ENCODE measurements at regions not wholly inside any gene's neighbourhood (a gene's known extent, or its start where the extent isn't known, plus 50 kb on each side); places are given as distances from the start of the nearest gene placed in this dataset.

DNA sequence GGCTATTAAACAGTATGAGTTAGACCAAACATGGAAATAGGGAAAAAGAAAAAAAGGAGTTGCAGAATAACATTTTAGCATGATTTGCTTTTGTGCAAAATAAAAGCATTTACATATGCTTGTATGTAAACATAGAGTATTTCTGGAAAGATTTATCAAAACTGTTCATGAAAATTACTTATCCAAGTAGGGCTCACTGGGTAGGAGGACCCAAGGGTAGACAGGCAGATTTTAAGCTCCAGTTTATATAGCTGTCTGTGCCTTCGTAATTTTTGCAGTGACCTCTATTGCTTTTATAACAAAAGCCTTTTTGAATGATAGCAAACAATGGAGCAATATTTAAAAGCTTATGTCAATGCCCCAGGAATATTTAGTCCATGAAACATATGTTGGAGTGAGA lies 228.8 kb upstream of the IRF2BP2 start:
- H3K36me3 ChIP-seq (ENCODE audit: control insufficient read depth, insufficient read depth, low read length): no peaks in the 10 kb centered on the region
- no peak for TF ChIP-seq CTCF (IDR thresholded peaks at IDR 0.05; ENCODE audit: insufficient read depth, low read depth, low read length)
- no peak overlapping the region for H3K4me3 ChIP-seq (ENCODE audit: low read depth, low read length)
- DNase-seq (ENCODE audit: low read depth): no peak
- no peaks in the 10 kb centered on the region for H3K27me3 ChIP-seq (ENCODE audit: control insufficient read depth, insufficient read depth, low read length)
- CTCF ChIA-PET: interaction anchor here (1.5 kb wide), 1 partner anchor 12 kb away, joined by 5 read pairs; no protein-coding TSS in a partner anchor
- POLR2A ChIA-PET: no interaction called here

GRCh38 chr1:234838182-234838581 lies 228.2 kb upstream of the IRF2BP2 start:
- Histone ChIP-seq H3K27me3 (ENCODE audit: control insufficient read depth, insufficient read depth, low read length) (no peaks in the 10 kb centered on the region), H3K36me3 (ENCODE audit: control insufficient read depth, insufficient read depth, low read length) (no peaks in the 10 kb centered on the region), H3K4me3 (ENCODE audit: low read depth, low read length) (no peak overlapping the region)
- DNase-seq (ENCODE audit: low read depth): no peak
- TF ChIP-seq CTCF (IDR thresholded peaks at IDR 0.05; ENCODE audit: insufficient read depth, low read depth, low read length): no peak
- POLR2A ChIA-PET: no interaction called here
- CTCF ChIA-PET: interaction anchor here (1.5 kb wide), 1 partner anchor 11 kb away, joined by 5 read pairs; no protein-coding TSS in a partner anchor

DNA sequence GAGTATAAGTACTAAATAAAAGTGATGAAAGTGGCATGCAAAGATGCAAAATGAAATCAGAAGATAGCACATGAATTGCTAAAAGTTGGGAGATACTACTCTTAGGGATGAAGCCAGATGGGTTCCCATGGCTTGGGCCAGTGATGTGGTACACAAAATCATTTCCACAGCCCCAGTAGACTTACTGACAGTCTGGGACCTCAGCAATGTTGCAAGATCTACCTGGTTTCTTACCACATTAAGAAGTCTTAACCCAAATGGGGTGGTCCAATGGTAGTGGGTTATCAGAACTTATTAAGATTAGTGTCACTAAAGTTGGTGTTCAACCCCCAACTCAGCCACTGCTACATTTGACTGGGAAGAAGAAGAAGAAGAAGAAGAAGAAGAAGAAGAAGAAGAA lies 227.7 kb upstream of the IRF2BP2 start:
- ChIA-PET CTCF (no interaction called here), POLR2A (no interaction called here)
- H3K27me3 ChIP-seq (ENCODE audit: control insufficient read depth, insufficient read depth, low read length): no peaks in the 10 kb centered on the region
- DNase-seq (ENCODE audit: low read depth): no peak
- no peak overlapping the region for H3K4me3 ChIP-seq (ENCODE audit: low read depth, low read length)
- no peaks in the 10 kb centered on the region for H3K36me3 ChIP-seq (ENCODE audit: control insufficient read depth, insufficient read depth, low read length)
- TF ChIP-seq CTCF (IDR thresholded peaks at IDR 0.05; ENCODE audit: insufficient read depth, low read depth, low read length): no peak

DNA sequence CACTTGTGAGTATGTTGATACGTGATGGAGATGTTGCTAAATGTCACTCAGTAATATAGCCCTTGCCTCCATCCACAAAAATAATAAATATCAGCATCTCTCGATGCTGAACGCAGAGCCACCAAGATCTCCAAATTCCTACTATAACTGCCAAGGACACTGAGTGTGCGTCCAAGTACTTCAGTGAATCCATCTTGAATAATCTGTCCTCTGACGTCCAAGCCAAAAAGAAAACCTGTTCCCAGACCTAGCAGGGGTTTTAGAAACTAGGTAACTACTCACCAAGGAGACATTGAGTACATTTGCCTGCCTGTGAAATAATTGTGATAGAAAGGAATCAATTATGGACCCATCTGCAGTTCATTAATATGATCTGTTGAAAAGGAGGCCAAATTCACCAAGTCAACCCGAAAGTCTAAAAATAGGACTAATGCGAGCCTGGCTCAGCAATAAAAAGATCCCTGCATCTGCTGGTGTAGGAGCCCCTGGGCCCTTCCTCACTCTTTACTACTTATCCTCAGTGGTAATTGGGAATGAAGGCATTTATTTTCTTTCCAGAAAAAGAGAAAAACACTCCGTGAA lies 226.9 kb upstream of the IRF2BP2 start:
- ChIA-PET CTCF (no interaction called here), POLR2A (no interaction called here)
- TF ChIP-seq CTCF (IDR thresholded peaks at IDR 0.05; ENCODE audit: insufficient read depth, low read depth, low read length): no peak
- Histone ChIP-seq H3K36me3 (ENCODE audit: control insufficient read depth, insufficient read depth, low read length) (no peaks in the 10 kb centered on the region), H3K27me3 (ENCODE audit: control insufficient read depth, insufficient read depth, low read length) (no peaks in the 10 kb centered on the region), H3K4me3 (ENCODE audit: low read depth, low read length) (no peak overlapping the region)
- no peak for DNase-seq (ENCODE audit: low read depth)

DNA sequence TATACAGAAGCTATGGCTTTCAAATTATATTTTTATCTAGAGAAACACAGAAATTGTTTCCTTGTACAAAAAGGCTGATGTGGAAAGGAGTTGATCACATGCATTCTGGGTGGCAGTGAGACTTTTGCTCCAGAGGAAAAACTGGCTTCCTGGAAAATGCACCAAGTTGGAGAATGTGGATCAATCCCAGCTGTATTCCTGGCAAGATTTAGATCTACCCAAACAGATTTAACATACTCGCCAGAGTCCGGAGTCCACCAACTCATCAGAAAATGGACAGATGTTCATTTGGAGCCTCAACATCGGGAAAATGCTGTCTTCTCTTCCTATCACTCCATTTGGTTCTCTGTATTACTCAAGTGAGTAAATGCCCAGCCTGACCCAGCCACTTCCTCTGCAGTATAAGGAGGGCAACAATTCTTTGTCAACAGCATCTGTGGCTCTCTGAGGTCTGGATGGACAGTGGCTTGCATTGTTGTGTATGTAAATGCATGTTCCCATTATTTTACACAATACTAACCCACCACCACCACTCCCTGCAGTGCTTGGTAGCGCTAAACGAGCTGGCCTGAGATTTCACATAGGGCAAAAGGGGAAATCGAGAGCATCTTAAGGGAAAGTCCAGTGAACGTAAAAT lies 226.2 kb upstream of the IRF2BP2 start:
- Histone ChIP-seq H3K4me3 (ENCODE audit: low read depth, low read length) (no peak overlapping the region), H3K36me3 (ENCODE audit: control insufficient read depth, insufficient read depth, low read length) (no peaks in the 10 kb centered on the region), H3K27me3 (ENCODE audit: control insufficient read depth, insufficient read depth, low read length) (no peaks in the 10 kb centered on the region)
- DNase-seq (ENCODE audit: low read depth): no peak
- no peak for TF ChIP-seq CTCF (IDR thresholded peaks at IDR 0.05; ENCODE audit: insufficient read depth, low read depth, low read length)
- ChIA-PET CTCF (interaction anchor here (0.9 kb wide), 1 partner anchor 10 kb away, joined by 3 read pairs; no protein-coding TSS in a partner anchor), POLR2A (no interaction called here)

Measured in BJ (cell line).